MCF 10A (cell line): ENCODE measurements at regions not wholly inside any gene's neighbourhood (a gene's known extent, or its start where the extent isn't known, plus 50 kb on each side); places are given as distances from the start of the nearest gene placed in this dataset.

Experiments
- BruUV-seq: library from RNA; stranded (reverse); fragments of 400-500 nt; replicated peaks from 2 replicates; lab custom pipeline; 2021; lab: Mats Ljungman, UMichigan
- CTCF ChIA-PET: fragments of 300-600 bp; sonication (Branson Sonifier 250); formaldehyde crosslinking; extraction: SDS; loops from one replicate; lab custom pipeline; 2021; ENCODE audit warnings: antibody characterized with exemption, inconsistent platforms; lab: Yijun Ruan, JAX
- POLR2A ChIA-PET: fragments of 300-600, 350-650 bp; sonication (Branson Sonifier 250); formaldehyde crosslinking; extraction: SDS; loops from one replicate; lab custom pipeline; 2020; ENCODE audit warnings: antibody characterized with exemption, inconsistent platforms; lab: Yijun Ruan, JAX
- DNase-seq: peaks from one replicate; pipeline ENCODE4 v3.0.0-alpha.2; 2018; ENCODE audit not compliant: unreplicated experiment
- H3K27ac Mint-ChIP-seq: one replicate; pipeline ENCODE4 v1.8.0; 2022; ENCODE audit warnings: mild to moderate bottlenecking, low read depth, mixed read lengths; ENCODE audit not compliant: unreplicated experiment
- H3K27me3 Mint-ChIP-seq: one replicate; pipeline ENCODE4 v1.8.0; 2022; ENCODE audit warnings: mixed read lengths; ENCODE audit not compliant: insufficient read depth, unreplicated experiment
- H3K36me3 Mint-ChIP-seq: one replicate; pipeline ENCODE4 v1.8.0; 2022; ENCODE audit warnings: mild to moderate bottlenecking, moderate library complexity, mixed read lengths; ENCODE audit not compliant: insufficient read depth, unreplicated experiment
- H3K4me1 Mint-ChIP-seq: one replicate; pipeline ENCODE4 v1.8.0; 2022; ENCODE audit warnings: mixed read lengths; ENCODE audit not compliant: insufficient read depth, unreplicated experiment
- H3K4me3 Mint-ChIP-seq: one replicate; pipeline ENCODE4 v1.8.0; 2022; ENCODE audit warnings: mild to moderate bottlenecking, moderate library complexity, mixed read lengths; ENCODE audit not compliant: unreplicated experiment
- H3K9me3 Mint-ChIP-seq: one replicate; pipeline ENCODE4 v1.8.0; 2022; ENCODE audit warnings: mixed read lengths; ENCODE audit not compliant: unreplicated experiment
- CTCF ChIP-seq: fragments of 200-600 bp; IDR thresholded peaks from one replicate; pipeline ENCODE4 v1.8.0; 2022; ENCODE audit warnings: antibody characterized with exemption, mild to moderate bottlenecking; ENCODE audit not compliant: unreplicated experiment
- intact Hi-C: fragments of 100-400 bp; cut with micrococcal nuclease; formaldehyde crosslinking; loops from 2 replicates; pipeline ENCODE4 v1.14.1; 2022

DNA sequence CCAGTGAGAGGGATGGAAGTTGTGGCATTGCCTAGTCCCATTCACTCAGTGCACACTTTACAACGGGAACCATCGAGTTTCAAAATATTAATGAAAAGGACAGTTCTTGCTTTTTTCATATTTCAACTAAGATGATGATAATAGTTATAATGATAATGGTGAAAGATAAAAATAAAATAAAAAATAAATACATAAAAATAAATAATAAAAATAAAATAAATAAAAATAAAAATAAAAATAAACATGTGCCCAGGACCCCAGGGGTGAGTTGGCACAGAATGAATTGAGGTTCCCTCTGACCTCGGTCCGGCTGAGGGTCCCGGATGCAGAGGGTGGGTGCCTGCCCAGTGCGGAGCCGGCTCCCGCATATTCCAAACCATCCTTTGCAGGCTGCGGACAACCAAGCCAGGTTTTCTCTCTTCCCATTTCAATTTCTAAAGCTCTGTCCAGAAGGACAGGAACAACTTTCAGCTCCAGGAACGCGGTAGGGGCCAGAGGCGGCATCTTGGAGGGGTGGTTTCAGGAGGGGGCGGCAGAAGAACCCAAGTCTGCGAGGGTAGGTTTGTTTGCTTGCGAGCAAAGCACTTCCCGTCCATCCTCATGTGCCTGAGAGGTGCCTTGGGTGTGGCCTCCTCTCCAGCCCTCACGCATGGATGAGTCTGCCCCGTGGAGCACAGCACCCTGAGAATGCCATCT lies 236.8 kb downstream of the DLL1 start:
- Mint-ChIP-seq H3K27me3 (no peaks in the 10 kb centered on the region), H3K36me3 (no peaks in the 10 kb centered on the region), H3K9me3 (no peaks in the 10 kb centered on the region), H3K27ac (no peak overlapping the region), H3K4me3 (no peak overlapping the region), H3K4me1 (peaks cover 10% of the 10 kb centered on the region)
- no peak for DNase-seq
- BruUV-seq = no TSS peak
- ChIA-PET CTCF (no interaction called here), POLR2A (no interaction called here)
- intact Hi-C loops = no loop called here
- TF ChIP-seq CTCF = no peak

DNA sequence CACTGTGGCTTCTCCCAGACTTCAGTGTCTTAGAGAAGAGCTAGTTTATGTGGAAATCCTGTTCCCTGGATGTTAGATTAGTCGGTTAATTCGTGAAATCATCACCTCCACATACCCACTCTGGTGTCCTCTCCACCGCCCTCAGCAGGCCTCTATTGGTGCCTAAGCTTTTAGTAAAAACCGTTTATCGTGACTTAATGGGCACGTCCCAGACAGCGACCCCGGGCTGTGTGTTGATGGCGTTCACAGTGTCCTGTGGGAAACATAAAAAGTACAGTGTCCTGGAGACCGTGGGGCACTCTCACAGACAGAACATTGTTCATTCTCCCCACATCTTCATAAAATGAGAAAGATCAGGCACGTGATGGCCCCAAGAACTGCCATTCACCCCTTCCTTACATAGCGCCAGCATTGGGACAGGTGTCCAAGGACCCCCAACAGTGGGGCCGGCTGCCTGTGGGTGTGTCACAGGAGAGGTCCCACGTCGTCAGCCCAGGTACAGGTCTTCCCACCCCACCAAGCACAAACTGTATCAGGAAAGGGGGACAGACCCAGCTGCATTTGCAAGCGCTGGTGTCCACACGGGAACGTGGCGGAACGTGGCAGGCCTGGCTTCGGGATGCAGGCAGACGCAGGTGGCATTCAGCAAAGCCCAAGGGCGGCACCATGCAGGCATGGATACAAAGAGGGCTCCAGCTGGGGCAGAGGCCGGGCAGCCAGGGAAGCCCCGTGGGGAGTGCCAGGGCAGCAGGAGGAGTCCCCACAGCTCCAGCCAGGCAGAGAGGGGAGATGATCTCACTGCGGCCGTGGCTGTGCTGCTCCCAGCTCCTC lies 237.7 kb downstream of the DLL1 start:
- Mint-ChIP-seq H3K27ac (no peak overlapping the region), H3K27me3 (no peaks in the 10 kb centered on the region)
- TF ChIP-seq CTCF = no peak

DNA sequence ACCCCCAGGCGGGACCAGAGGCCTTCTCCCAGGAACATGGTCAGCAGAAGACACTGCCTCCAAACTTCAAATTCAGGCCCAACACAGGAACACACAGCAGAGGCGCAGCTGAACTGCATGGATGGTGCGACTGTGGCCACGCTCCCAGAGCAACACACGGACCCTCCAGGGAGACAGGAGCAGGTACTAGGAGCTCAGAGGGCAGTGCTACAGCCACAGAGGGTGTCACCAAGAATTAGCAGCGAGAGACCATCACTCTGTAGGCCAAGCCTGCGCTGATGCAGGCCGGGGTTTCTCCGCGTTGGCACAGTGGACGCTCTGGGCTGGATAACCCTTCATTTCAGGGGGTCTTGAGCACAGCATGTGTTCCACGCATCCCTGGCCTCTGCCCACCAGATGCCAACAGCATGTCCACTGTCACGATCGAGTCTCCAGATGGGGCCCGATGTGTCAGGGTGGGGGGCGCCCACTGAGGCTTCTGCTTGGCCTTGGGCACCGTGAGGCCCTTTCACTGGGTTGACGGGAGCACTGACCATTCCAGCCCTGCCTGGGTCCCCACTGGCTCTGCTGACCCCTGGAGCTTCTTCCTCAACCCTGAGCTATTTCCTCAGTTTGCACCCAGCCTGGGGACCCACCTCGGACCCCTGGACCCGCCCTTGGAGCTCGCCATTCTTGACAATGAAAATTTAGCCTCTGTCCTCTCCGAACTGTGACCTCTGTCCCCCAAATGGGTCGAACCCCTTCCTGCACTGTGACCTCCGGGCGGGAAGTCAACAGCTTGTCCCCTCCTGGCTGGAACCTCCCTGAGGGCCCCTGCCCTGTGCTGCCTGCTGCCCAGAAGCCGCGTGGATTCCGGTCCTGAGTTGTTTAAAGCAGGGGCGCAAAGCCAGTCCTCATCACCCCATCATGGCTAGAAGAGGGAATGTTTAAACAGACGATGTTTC lies 239.4 kb downstream of the DLL1 start:
- Mint-ChIP-seq H3K27me3 (no peaks in the 10 kb centered on the region), H3K36me3 (no peaks in the 10 kb centered on the region), H3K4me3 (no peak overlapping the region), H3K27ac (no peak overlapping the region), H3K4me1 (peaks cover 12% of the 10 kb centered on the region), H3K9me3 (no peaks in the 10 kb centered on the region)
- POLR2A ChIA-PET = no interaction called here
- DNase-seq = no peak
- intact Hi-C loops = no loop called here
- CTCF ChIA-PET = interaction anchor here (0.9 kb wide), 1 partner anchor 220 kb away, joined by 3 read pairs; no protein-coding TSS in a partner anchor
- TF ChIP-seq CTCF = no peak
- BruUV-seq = no TSS peak

More for the DNA sequence above, 237.7 kb downstream of the DLL1 start:
- POLR2A ChIA-PET = no interaction called here
- CTCF ChIA-PET = no interaction called here
- intact Hi-C loops = no loop called here
- H3K4me3 Mint-ChIP-seq = no peak overlapping the region
- BruUV-seq = no TSS peak
- no peak for DNase-seq
- peaks cover 12% of the 10 kb centered on the region for H3K4me1 Mint-ChIP-seq
- H3K9me3 Mint-ChIP-seq = no peaks in the 10 kb centered on the region
- no peaks in the 10 kb centered on the region for H3K36me3 Mint-ChIP-seq
